ENCODE measurements at regions not wholly inside any gene's neighbourhood (a gene's known extent, or its start where the extent isn't known, plus 50 kb on each side); places are given as distances from the start of the nearest gene placed in this dataset.
A peak's percentile ranks its signal among the peaks of the same experiment; 100 is the strongest.

DNA sequence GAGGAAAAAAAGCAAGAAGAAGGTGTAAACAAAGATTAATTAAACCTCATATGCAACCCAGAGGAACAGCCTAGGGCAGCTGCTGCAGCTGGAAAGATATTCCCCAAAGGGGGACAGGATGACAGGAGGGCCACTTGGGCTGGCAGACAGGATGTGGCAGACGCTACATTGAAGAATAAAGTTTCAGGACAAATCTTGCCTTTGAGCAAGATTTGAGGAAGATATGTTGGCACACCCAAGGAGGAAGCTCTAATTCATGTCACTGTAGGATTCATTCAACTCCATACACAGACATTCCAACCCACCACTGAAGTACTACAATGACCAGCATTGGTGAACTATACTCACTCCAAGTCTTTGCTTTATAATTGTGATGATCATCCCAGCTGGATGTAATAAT, 504.0 kb downstream of the SHQ1 start:
- Mint-ChIP-seq H3K27ac (peak overlapping the region; percentile 72 to 74), H3K4me3 (no peak overlapping the region), H3K36me3 (no peaks in the 10 kb centered on the region), H3K4me1 (peaks cover 62 to 64% of the 10 kb centered on the region in 2 donors), H3K27me3 (ENCODE audit: low read depth in 2 of 2) (no peaks in the 10 kb centered on the region), H3K9me3 (no peaks in the 10 kb centered on the region)
- DNase-seq (no peak), ATAC-seq (no peak)
- Histone ChIP-seq H3K27me3 (ENCODE audit: control insufficient read depth, insufficient read depth, low read length) (no peaks in the 10 kb centered on the region), H3K4me1 (ENCODE audit: control insufficient read depth, insufficient read depth, low read length) (peaks cover 58% of the 10 kb centered on the region), H3K36me3 (ENCODE audit: control insufficient read depth, insufficient read depth, low read length) (no peaks in the 10 kb centered on the region), H3K9me3 (ENCODE audit: control insufficient read depth, insufficient read depth, low read length) (no peaks in the 10 kb centered on the region), H3K27ac (ENCODE audit: low read length) (no peak overlapping the region), H3K4me3 (ENCODE audit: low read length) (no peak overlapping the region)
- TF ChIP-seq, protein P1, sequence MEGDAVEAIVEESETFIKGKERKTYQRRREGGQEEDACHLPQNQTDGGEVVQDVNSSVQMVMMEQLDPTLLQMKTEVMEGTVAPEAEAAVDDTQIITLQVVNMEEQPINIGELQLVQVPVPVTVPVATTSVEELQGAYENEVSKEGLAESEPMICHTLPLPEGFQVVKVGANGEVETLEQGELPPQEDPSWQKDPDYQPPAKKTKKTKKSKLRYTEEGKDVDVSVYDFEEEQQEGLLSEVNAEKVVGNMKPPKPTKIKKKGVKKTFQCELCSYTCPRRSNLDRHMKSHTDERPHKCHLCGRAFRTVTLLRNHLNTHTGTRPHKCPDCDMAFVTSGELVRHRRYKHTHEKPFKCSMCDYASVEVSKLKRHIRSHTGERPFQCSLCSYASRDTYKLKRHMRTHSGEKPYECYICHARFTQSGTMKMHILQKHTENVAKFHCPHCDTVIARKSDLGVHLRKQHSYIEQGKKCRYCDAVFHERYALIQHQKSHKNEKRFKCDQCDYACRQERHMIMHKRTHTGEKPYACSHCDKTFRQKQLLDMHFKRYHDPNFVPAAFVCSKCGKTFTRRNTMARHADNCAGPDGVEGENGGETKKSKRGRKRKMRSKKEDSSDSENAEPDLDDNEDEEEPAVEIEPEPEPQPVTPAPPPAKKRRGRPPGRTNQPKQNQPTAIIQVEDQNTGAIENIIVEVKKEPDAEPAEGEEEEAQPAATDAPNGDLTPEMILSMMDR (IDR thresholded peaks at IDR 0.05) = no peak
- intact Hi-C loops (cut with micrococcal nuclease) = no loop called here
- 73% methylated on average over 1 of the region's 1 CpG for WGBS (ENCODE audit: insufficient coverage)

DNA sequence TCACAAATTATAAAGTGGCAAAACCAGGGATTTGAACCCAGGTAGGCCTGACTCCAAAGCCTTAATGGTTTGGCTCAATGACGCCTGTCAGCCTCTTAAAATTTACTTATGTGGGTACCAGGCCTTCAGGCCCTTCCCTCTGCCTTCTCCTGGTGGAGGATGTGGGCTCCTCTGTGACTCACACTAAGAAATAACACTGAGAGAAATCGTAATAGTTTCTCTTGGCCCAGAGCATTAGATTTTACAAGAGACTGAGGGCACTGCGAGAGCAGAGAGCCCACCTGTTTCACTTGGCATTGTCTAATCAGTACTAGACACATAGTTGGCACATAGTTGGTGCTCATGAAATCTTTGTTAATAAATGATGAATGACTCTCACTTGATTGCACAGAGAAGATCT, 505.2 kb downstream of the SHQ1 start:
- Histone ChIP-seq H3K27me3 (ENCODE audit: control insufficient read depth, insufficient read depth, low read length) (no peaks in the 10 kb centered on the region), H3K9me3 (ENCODE audit: control insufficient read depth, insufficient read depth, low read length) (no peaks in the 10 kb centered on the region), H3K27ac (ENCODE audit: low read length) (no peak overlapping the region), H3K4me1 (ENCODE audit: control insufficient read depth, insufficient read depth, low read length) (peaks cover 46% of the 10 kb centered on the region), H3K36me3 (ENCODE audit: control insufficient read depth, insufficient read depth, low read length) (no peaks in the 10 kb centered on the region), H3K4me3 (ENCODE audit: low read length) (no peak overlapping the region)
- Mint-ChIP-seq H3K9me3 (no peaks in the 10 kb centered on the region), H3K36me3 (no peaks in the 10 kb centered on the region), H3K27ac (peak overlapping the region; percentile 39 to 72), H3K4me3 (no peak overlapping the region), H3K4me1 (peaks cover 54 to 55% of the 10 kb centered on the region in 2 donors), H3K27me3 (ENCODE audit: low read depth in 2 of 2) (no peaks in the 10 kb centered on the region)
- DNase-seq = peak in 1 of 2 donors; percentile 25
- 23% methylated on average over 3 of the region's 3 CpGs for WGBS (ENCODE audit: insufficient coverage)
- ATAC-seq = peak in 2 of 3 donors; percentile 36 to 48
- TF ChIP-seq, protein P1 (IDR thresholded peaks at IDR 0.05) = no peak
- intact Hi-C loops (cut with micrococcal nuclease) = no loop called here

DNA sequence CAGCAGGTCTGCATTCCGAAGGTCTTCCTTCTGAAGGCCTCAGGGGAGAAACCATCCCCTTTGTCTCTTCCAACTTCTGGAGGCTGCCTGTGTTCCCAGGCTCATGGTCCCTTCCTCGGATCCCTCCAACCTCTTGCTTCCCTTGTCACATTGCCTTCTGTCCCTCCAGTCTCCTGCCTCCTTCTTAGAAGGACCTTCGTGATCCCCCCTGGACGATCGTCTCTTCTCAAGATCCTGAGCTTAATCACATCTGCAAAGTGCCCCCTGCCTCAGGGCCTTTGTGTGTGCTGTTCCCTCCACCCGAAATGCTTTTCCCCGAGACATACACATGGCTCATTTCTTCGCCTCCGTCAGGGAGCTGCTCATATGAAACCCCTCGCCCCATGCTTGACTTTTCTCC, 505.8 kb downstream of the SHQ1 start:
- H3K4me1 Mint-ChIP-seq = peaks cover 48 to 49% of the 10 kb centered on the region in 2 donors
- TF ChIP-seq, protein P1 (IDR thresholded peaks at IDR 0.05) = no peak
- peaks cover 40% of the 10 kb centered on the region for H3K4me1 ChIP-seq (ENCODE audit: control insufficient read depth, insufficient read depth, low read length)
- ATAC-seq (no peak), DNase-seq (no peak)
- no peaks in the 10 kb centered on the region for H3K9me3 ChIP-seq (ENCODE audit: control insufficient read depth, insufficient read depth, low read length)
- no peaks in the 10 kb centered on the region for H3K27me3 ChIP-seq (ENCODE audit: control insufficient read depth, insufficient read depth, low read length)
- no peaks in the 10 kb centered on the region for H3K36me3 ChIP-seq (ENCODE audit: control insufficient read depth, insufficient read depth, low read length)
- no peaks in the 10 kb centered on the region for H3K27me3 Mint-ChIP-seq (ENCODE audit: low read depth in 2 of 2)
- WGBS (ENCODE audit: insufficient coverage) = 95% methylated on average over 8 of the region's 10 CpGs
- H3K27ac ChIP-seq (ENCODE audit: low read length) = no peak overlapping the region
- H3K36me3 Mint-ChIP-seq = no peaks in the 10 kb centered on the region
- intact Hi-C loops (cut with micrococcal nuclease) = no loop called here
- no peak overlapping the region for H3K4me3 ChIP-seq (ENCODE audit: low read length)
- no peak overlapping the region for H3K4me3 Mint-ChIP-seq
- H3K9me3 Mint-ChIP-seq = no peaks in the 10 kb centered on the region
- H3K27ac Mint-ChIP-seq = peak overlapping the region; percentile 39 to 72

DNA sequence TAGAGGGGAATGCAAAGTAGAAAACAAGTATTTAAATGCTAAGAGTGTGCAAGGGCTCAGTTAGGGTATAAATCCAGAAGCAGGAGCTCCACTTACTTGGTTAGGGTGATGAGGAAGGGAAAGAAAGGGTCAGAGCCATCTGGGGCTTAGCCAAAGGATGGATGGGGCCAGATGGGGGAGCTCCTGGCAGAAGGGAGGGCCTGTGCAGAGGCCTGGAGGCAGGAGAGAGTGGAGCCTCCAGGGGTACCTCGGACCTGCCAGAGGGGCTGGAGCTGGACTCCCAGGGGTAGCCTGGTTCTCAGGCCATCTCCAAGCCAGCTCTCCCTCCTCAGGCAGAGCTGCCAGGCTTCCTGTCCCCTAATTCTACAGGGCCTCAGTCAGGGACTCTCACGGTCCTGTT, 506.3 kb downstream of the SHQ1 start:
- Mint-ChIP-seq H3K27ac (peak overlapping the region; percentile 23 to 46), H3K36me3 (no peaks in the 10 kb centered on the region), H3K27me3 (ENCODE audit: low read depth in 2 of 2) (no peaks in the 10 kb centered on the region), H3K4me3 (no peak overlapping the region), H3K9me3 (no peaks in the 10 kb centered on the region), H3K4me1 (peaks cover 43 to 44% of the 10 kb centered on the region in 2 donors)
- intact Hi-C loops (cut with micrococcal nuclease) = no loop called here
- Histone ChIP-seq H3K9me3 (ENCODE audit: control insufficient read depth, insufficient read depth, low read length) (no peaks in the 10 kb centered on the region), H3K4me1 (ENCODE audit: control insufficient read depth, insufficient read depth, low read length) (peaks cover 38% of the 10 kb centered on the region), H3K4me3 (ENCODE audit: low read length) (no peak overlapping the region), H3K27ac (ENCODE audit: low read length) (no peak overlapping the region), H3K36me3 (ENCODE audit: control insufficient read depth, insufficient read depth, low read length) (no peaks in the 10 kb centered on the region), H3K27me3 (ENCODE audit: control insufficient read depth, insufficient read depth, low read length) (no peaks in the 10 kb centered on the region)
- 91% methylated on average over 2 of the region's 2 CpGs for WGBS (ENCODE audit: insufficient coverage)
- DNase-seq = no peak
- TF ChIP-seq, protein P1 (IDR thresholded peaks at IDR 0.05) = no peak
- ATAC-seq = no peak
